GM18870 (cell line): ENCODE measurements at regions not wholly inside any gene's neighbourhood (a gene's known extent, or its start where the extent isn't known, plus 50 kb on each side); places are given as distances from the start of the nearest gene placed in this dataset.
"Not testable (repeated sequence)": the region's sequence is repeated elsewhere in the genome, so short reads cannot be mapped to it uniquely, and the experiment has no call there.

ENCODE experiments used
- ATAC-seq: cut with Tn5 transposase; IDR thresholded peaks from one replicate; pipeline ENCODE4 v1.9.1; 2021; ENCODE audit warnings: moderate library complexity; ENCODE audit not compliant: unreplicated experiment

DNA sequence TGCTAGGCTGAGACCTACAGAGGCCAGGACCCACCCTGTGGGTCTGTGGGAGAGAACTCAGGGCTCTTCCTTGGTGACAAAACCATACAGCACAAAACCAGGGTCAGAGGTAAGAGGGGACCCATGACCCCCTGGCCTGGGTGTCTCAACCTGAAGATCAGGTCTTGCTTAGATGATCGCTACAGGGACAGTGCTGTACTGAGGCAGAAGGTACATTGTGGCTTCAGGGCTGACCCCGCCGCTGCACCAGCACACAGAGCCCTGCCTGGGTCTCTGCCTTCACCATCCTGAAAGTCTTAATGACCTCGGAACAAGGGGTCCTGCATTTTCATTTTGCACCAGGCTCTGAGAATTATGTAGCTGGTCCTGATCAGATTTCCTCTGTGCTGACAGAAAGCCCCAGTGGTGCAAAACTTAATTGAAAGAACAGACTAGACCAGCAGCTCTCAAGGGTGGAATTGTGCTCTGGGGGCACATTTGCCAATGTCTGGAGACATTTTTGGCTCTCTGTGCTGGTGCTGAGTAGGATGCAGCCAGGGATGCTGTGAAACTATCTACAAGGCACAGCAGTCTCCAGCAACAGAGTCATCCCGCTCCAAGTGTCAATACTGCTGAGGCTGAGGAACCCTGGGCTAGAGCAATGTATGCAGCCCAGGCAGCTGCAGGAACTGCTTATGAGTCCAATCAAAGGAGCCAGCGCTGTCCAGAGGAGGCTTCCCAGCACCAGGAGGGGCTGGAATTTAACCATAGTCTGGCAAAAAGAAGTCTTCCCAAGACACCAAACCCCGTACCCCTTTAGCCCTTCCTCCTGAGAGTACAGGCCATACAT is 254.9 kb downstream of the ERMARD start:
- no peak for ATAC-seq

- ATAC-seq = no peak
Observed at GRCh38 chr6:170005665-170006064, 254.2 kb downstream of the ERMARD start.

GRCh38 chr6:170004585-170005210 is 253.3 kb downstream of the ERMARD start:
- no peak for ATAC-seq

DNA sequence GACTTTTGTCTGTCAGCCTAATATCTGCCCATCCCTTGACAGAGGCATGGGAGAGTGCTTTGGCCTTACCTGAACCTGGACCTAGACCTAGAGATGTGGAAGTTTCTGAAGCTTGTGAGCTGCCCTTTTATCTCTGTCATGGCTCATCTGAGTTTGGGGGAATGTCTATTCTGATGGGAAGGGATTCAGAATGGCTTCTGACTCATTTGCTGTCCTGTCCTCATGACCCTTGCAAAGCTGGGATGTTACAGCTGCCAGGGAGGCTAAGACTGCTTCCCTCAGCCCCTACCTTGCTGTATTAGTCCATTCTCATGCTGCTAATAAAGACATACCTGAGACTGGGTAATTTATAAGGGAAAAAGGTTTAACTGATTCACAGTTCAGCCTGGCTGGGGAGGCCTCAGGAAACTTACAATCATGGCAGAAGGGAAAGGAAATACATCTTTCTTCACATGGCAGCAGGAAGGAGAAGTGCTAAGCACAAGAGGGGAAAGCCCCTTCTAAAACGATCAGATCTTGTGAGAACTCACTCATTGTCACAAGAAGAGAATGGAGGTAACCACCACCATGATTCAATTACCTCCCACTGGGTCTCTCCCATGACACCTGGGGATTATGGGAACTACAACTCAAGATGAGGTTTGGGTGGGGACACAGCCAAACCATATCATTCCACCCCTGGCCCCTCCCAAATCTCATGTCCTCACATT is 252.2 kb downstream of the ERMARD start:
- no peak for ATAC-seq

DNA sequence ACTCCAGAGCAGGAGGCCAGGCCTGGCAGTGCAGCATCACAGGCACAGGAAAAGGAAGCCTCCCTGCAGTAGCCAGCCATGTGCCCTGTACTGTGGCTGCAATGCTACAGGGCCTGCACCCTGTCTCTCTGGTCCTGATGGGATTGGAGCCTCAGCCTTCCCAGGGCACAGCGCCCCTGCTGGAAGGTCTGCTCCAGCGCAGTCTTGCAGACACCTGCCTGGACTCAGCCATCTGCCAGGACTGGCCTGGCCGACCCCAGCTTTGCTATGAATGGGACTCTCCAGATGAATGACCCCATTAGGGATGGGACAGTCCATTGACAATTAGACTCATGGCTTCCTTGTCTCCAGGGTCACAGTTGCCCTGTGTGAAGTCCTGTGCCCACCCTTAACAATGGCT is 251.6 kb downstream of the ERMARD start:
- ATAC-seq = no peak

DNA sequence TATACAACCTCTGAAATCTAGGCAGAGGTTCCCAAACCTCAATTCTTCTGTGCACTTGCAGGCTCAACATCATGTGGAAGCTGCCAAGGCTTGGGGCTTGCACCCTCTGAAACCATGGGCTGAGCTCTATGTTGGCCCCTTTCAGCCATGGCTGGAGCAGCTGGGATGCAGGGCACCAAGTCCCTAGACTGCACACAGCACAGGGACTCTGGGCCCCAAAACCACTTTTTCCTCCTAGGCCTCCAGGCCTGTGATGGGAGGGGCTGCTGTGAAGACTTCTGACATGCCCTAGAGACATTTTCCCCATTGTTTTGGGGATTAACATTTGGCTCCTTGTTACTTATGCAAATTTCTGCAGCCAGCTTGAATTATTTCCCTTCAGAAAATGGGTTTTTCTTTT is 250.4 kb downstream of the ERMARD start:
- not testable (repeated sequence) for ATAC-seq

DNA sequence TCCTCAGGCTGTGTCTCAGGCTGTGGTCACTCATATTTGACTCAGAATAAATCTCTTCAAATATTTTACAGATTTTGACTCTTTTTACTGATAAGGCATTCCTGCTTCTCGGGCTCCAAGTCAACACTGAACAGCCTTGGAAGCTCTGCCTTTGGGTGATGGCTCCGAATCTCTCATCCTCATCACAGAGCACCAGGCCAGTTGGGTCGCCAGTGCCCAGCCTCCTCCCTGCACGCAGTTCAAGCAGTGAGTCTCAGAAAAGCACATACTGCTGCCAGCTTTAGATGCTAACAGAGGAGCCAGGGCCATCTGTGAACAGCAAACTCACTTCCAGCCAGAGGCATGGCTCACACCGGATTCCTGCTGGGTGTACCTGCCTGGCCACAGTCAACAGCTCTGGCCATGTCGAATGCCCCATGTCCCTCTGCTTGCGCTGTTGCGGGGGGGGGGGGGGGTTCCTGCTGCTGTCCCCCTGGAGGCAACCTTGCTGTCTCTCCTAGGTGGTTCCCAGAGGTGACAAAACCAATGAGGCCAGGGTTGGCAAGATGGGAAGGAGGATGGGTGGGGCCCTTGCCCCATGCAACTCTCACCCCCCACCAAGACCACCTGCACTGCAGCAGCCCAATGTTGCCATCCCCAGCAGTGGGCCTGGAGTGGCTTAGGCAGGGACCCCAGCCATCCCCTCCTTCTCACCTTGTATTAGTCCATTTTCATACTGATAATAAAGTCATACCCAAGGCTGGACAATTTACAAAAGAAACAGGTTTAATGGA is 248.8 kb downstream of the ERMARD start:
- ATAC-seq = no peak

DNA sequence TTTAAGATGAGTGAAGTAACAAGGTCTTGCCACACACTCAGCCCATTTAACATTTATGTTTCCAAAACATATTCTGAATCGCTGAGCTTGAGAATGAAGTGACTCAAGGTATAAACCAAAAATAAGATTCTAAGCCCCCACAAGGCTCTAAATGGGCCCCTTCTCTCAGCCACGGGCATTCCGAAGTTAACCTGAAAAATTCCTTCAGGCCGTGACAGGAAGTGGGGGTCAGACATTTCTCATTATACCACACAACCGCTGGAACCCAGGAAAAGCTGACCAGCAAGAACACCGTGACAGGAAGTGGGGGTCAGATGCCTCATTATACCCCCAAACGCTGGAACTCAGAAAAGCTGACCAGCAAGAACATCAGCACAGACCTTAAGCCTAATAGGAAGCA is 247.9 kb downstream of the ERMARD start:
- no peak for ATAC-seq

DNA sequence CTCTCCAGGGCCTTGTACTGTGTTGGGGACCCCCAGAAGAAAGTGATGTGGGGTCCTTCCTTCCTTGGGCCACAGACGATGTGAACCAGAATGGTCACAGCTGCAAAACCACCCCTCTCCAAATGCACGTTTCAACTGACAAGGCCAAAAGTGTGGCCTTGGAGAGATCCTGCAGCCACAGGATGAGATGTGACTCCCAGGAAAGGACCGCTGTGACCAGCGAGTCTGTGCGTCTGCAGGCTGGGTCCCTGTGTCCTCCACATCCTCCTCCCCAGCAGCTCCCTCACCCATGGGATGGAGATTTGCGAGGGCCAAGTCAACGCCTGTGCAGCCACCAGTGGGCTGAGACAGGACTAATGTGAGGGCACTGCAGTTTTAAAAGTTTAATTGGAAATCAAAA is 247.0 kb downstream of the ERMARD start:
- no peak for ATAC-seq

GRCh38 chr6:169997930-169998218 is 246.5 kb downstream of the ERMARD start:
- no peak for ATAC-seq

GRCh38 chr6:169997187-169997929 is 245.9 kb downstream of the ERMARD start:
- ATAC-seq = no peak

GRCh38 chr6:169996378-169997051 is 245.1 kb downstream of the ERMARD start:
- no peak for ATAC-seq

DNA sequence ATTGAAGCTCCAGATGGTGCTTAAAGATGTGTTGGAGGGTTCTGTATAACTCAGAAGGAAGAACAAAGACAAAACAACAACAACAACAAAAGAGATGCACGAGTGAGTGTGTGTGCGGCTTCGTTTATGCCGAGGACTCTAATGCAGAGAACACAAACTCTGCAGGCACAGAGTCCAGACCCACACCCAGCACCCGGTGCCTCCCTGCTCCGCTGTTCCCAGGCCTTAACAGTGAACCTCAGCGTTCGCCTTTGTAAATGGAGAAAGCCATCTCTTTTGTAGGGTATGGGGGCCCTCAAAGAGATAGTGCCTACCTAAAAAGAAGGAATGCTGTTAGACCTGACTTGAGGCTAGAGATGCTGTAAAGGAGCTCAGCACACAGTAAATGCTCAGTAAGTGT is 243.3 kb downstream of the ERMARD start:
- no peak for ATAC-seq

GRCh38 chr6:169993861-169994481 is 242.5 kb downstream of the ERMARD start:
- no peak for ATAC-seq

- ATAC-seq = no peak
Observed at GRCh38 chr6:169991913-169992312, 240.5 kb downstream of the ERMARD start.

DNA sequence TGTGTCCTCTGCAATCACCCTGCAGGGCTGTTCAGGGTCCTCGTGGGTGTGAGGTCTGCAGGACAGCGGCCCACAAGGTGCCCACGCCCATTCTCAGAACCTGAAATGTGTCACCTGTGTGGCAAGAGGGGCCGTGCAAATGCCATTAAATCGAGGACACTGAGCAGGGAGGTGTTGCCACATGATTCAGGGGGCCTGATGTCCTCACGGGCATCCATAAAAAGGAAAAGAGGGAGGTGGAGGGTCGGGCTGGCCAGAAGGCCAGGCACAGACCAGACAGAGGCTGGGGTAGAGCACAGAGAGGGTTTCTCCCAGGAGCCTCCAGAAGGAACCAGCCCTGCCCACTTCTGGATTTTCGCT is 239.6 kb downstream of the ERMARD start:
- no peak for ATAC-seq

DNA sequence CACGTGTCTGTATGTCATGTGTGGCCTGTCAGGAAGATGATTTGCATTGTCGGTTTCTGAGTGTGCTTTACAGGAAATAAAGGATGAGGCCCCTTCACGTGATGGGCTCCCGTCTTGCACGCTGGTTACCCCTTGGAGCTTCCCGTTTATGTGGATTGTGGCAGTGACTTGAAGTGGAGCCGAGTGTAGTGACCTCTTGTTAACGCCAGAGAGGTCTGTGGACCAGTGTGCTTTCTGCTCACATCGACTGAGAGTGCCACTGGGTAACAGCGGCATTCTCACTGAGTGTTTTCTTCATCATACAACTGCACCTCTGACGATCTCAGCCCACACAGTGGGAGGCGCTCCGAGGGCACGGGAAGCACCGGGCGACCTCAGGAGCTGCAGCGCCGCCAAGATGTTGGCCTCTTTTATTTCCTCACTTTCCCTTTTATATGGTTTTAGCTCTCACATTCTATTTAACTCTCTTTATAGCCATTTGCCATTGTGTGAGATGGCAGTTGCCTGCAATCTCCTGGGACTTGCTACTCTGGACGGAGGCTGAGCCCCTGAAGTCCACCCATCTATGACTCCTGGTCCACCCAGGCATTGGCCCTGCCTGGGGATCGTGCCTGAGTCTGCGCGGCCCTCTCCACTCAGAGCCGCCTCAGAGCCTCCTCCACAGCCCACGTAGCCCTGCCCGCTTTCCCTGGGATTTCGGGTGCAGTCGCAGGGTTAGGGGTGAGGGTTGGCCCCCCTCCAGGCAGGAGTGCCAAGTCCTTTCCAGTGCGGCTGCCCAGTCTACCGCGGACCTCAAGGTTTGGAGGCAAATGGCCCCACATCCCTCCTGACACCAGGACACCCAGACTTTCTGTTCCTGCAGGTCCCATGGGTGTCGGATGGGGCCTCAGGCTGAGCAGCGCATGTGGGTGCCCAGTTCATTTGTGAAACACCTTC is 238.9 kb downstream of the ERMARD start:
- no peak for ATAC-seq

GRCh38 chr6:169989594-169989993 is 238.2 kb downstream of the ERMARD start:
- ATAC-seq = no peak
